ENCODE measurements at regions not wholly inside any gene's neighbourhood (a gene's known extent, or its start where the extent isn't known, plus 50 kb on each side); places are given as distances from the start of the nearest gene placed in this dataset.

DNA sequence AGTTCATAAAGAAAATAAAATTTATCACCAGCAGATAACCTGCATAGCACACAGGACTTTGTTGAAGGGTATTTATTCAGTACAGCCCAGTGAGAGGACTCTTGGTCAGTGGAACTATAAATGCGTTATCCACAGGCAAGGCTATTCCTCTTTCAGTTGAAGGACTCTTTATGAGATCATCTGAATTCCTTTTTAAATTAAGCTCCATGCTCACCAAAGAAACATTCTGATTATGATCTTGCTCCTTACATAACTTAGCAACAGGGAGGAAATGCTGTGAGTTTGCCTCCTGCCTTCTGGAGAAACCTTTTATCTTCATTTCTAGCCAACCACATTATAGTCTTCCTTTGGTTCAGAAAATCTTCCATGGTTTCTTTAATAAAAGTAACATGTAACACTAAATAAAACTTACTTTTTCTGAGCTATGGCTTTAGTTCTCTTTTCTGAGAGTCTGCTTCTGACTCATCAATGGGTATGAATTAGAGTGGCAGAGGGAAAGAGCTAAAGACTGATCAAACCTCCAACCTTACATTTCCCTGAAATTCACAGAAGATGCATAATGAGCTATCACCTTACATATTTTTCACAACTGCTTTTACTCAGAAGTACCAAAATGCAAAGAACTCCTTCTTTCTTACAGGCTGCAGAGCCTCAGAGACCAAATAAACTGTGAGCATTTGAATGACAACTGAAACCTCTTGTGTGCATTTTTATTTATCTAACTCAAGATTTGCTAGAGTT lies 267.2 kb downstream of the ADGRG6 start:
- TF ChIP-seq, protein P1, sequence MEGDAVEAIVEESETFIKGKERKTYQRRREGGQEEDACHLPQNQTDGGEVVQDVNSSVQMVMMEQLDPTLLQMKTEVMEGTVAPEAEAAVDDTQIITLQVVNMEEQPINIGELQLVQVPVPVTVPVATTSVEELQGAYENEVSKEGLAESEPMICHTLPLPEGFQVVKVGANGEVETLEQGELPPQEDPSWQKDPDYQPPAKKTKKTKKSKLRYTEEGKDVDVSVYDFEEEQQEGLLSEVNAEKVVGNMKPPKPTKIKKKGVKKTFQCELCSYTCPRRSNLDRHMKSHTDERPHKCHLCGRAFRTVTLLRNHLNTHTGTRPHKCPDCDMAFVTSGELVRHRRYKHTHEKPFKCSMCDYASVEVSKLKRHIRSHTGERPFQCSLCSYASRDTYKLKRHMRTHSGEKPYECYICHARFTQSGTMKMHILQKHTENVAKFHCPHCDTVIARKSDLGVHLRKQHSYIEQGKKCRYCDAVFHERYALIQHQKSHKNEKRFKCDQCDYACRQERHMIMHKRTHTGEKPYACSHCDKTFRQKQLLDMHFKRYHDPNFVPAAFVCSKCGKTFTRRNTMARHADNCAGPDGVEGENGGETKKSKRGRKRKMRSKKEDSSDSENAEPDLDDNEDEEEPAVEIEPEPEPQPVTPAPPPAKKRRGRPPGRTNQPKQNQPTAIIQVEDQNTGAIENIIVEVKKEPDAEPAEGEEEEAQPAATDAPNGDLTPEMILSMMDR (IDR thresholded peaks at IDR 0.05), result no peak

DNA sequence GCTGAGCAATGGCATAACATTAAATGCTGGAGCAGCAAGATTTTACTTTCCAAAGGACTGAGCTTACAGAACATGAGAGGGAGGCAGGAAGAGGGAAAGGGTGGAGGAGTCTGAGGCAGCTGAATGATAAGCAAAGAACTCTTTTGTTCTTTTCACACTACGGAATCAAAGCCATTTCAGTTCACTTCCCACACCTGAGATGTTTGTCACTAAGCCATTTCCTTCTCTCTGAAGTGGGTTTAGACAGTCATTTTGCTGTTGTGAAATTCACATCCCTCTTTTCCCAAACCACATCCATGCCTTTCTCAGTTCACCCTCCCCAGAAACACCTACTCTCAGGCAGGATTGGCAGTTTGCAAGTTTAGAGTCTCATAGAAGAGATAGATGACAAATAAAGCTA lies 267.9 kb downstream of the ADGRG6 start:
- Histone ChIP-seq H3K27ac (peak overlapping the region in 1 of 2 donors; percentile 20), H3K4me3 (no peak overlapping the region)
- no peak for DNase-seq (ENCODE audit: low spot score)
- TF ChIP-seq, protein P1 (IDR thresholded peaks at IDR 0.05), result no peak

More for the DNA sequence above, 267.2 kb downstream of the ADGRG6 start:
- DNase-seq (ENCODE audit: low spot score), result no peak
- Histone ChIP-seq H3K4me3 (no peak overlapping the region), H3K27ac (peak overlapping the region in 1 of 2 donors; percentile 8)

DNA sequence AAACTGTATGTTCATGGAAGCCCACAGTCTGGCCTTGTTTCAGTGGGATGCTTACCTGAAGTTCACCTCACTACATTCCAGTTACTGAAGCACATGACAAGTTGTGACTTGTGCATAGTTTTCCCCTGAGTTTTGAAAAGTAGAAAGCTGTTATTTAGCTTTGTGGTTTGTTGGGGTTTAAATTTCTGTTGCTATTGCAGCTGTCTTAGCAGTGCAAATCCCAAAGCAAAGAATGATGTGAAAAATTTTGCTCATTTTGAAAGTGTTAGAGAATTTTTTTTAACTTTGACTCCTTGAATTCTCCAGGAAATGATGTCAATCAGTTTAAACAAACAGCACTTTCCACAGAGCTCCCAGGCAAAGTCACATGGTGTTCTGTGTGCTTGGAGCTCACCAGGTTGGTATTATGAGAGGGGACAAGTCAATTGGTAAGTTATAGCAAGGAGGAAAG lies 268.4 kb downstream of the ADGRG6 start:
- TF ChIP-seq, protein P1 (IDR thresholded peaks at IDR 0.05), result no peak
- Histone ChIP-seq H3K4me3 (no peak overlapping the region), H3K27ac (no peak overlapping the region)
- DNase-seq (ENCODE audit: low spot score), result no peak

DNA sequence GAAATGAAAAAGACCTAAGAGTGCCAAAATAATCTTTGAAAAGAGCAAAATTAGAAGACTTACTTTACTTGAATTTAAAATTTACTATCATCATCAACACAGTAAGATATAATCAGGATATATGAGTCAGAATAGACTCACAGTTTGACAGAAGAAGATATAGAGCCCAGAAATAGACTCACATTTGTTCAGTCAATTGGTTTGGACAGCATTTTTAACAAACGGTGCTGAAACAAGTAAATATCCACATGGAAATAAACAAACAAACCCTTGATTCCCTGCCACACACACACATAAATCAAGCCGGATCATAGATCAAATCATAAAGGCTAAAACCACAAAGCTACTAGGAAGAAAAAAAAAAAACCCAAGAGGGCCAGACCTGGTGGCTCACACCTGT lies 291.1 kb downstream of the ADGRG6 start:
- TF ChIP-seq, protein P1 (IDR thresholded peaks at IDR 0.05), result no peak
- Histone ChIP-seq H3K4me3 (no peak overlapping the region), H3K27ac (no peak overlapping the region)
- no peak for DNase-seq (ENCODE audit: low spot score)

DNA sequence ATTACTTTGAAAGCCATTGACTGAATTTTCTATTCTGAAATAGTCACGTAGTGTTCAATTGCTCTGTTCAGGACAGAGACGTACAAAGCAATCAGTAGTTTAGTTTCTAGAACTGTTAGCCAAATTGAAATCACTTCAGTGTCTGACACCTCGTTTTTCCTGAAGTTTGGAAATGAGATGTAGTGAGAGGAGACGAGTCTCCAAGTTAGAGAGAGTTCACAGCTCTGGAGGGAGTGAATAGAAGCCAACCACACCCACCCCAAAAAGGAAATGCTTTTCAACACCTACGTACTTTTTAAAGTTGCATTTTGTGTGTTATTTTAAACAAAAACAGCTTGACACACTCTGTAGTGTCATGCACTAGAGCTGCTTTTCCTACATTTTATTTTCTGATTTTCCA lies 296.0 kb downstream of the ADGRG6 start:
- Histone ChIP-seq H3K4me3 (no peak overlapping the region), H3K27ac (no peak overlapping the region)
- TF ChIP-seq, protein P1 (IDR thresholded peaks at IDR 0.05), result no peak
- DNase-seq (ENCODE audit: low spot score), result no peak

DNA sequence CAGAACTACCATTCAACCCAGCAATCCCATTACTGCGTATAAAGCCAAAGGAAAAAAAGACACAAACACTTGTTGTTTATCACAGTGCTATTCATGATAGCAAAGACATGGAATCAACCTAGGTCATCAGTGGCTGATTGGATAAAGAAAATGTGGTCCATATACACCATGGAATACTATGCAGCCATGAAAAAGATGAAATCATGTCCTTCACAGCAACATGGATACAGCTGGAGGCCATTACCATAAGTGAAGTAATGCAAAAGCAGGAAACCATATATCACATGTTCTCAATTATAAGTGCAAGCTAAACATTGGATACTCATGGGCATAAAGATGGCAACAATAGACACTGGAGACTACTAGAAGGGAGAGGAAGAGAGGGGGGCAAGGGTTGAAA lies 299.6 kb downstream of the ADGRG6 start:
- TF ChIP-seq, protein P1 (IDR thresholded peaks at IDR 0.05), result no peak
- Histone ChIP-seq H3K27ac (no peak overlapping the region), H3K4me3 (no peak overlapping the region)
- DNase-seq (ENCODE audit: low spot score), result no peak

DNA sequence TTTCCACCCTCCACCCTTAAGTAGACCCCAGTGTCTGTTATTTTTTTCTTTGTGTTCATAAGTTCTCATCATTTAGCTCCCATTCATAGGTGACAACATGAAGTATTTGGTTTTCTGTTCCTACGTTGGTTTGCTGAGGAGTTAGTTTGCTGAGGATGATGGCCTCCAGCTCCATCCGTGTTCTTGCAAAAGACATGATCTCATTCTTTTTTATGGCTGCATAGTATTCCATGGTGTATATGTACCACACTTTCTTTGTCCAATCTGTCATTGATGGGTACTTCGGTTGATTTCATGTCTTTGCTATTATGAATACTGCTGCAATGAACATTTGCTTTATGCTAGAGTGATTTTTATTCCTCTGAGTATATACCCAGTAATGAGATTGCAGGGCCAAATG lies 301.2 kb downstream of the ADGRG6 start:
- TF ChIP-seq, protein P1 (IDR thresholded peaks at IDR 0.05), result no peak
- Histone ChIP-seq H3K4me3 (no peak overlapping the region), H3K27ac (no peak overlapping the region)
- no peak for DNase-seq (ENCODE audit: low spot score)
